SU-DHL-6 (cell line): ENCODE measurements at regions not wholly inside any gene's neighbourhood (a gene's known extent, or its start where the extent isn't known, plus 50 kb on each side); places are given as distances from the start of the nearest gene placed in this dataset.

Source experiments
- H2AFZ ChIP-seq: fragments of 200-600 bp; sonication (generic); 2 replicates; pipeline ENCODE4 v1.6.1; 2014; ENCODE audit warnings: low read depth, mild to moderate bottlenecking, moderate library complexity, mixed read lengths, antibody characterized with exemption, low read length; ENCODE audit not compliant: severe bottlenecking
- H3F3A ChIP-seq: fragments of 200-600 bp; shearing (Covaris generic); 2 replicates; pipeline ENCODE4 v1.6.0; 2016; ENCODE audit warnings: antibody characterized with exemption, mild to moderate bottlenecking; ENCODE audit not compliant: insufficient read depth
- H3K27ac ChIP-seq: fragments of 200-600 bp; sonication (generic); 2 replicates; pipeline ENCODE4 v1.5.1; 2016; ENCODE audit warnings: low read depth, mild to moderate bottlenecking, low read length, moderate library complexity, mixed read lengths
- H3K27me3 ChIP-seq: fragments of 200-600 bp; sonication (generic), shearing (Covaris generic); 2 replicates; pipeline ENCODE4 v1.6.0; 2014; ENCODE audit warnings: mild to moderate bottlenecking, low read length
- H3K36me3 ChIP-seq: fragments of 200-600 bp; sonication (generic); 2 replicates; pipeline ENCODE4 v1.6.1; 2014; ENCODE audit warnings: mild to moderate bottlenecking, low read length, mixed read lengths
- H3K4me2 ChIP-seq: fragments of 300-600, 200-600 bp; shearing (Covaris generic), sonication (generic); 2 replicates; pipeline ENCODE4 v1.6.0; 2014; ENCODE audit warnings: low read length, low read depth, mild to moderate bottlenecking; ENCODE audit not compliant: poor library complexity, severe bottlenecking
- H3K4me3 ChIP-seq: fragments of 200-600 bp; sonication (generic); 2 replicates; pipeline ENCODE4 v1.5.1; 2014; ENCODE audit warnings: antibody characterized with exemption, low read length, mild to moderate bottlenecking, mixed read lengths; ENCODE audit not compliant: insufficient read depth, poor library complexity, severe bottlenecking
- H3K79me2 ChIP-seq: fragments of 200-600 bp; sonication (generic); 2 replicates; pipeline ENCODE4 v1.6.1; 2014; ENCODE audit warnings: mild to moderate bottlenecking, low read length, moderate library complexity; ENCODE audit not compliant: insufficient read depth
- H3K9ac ChIP-seq: fragments of 200-600 bp; sonication (generic); 2 replicates; pipeline ENCODE4 v1.7.0; 2014; ENCODE audit warnings: mild to moderate bottlenecking, low read length
- H3K9me2 ChIP-seq: fragments of 200-600 bp; sonication (generic); replicated peaks from 2 replicates; pipeline ENCODE4 v1.6.1; 2014; ENCODE audit warnings: low read length; ENCODE audit not compliant: insufficient read depth
- H3K9me3 ChIP-seq: fragments of 200-600 bp; sonication (generic); 2 replicates; pipeline ENCODE4 v1.6.1; 2014; ENCODE audit warnings: low read length, mixed read lengths; ENCODE audit not compliant: insufficient read depth
- H4K20me1 ChIP-seq: fragments of 200-600 bp; sonication (generic); 2 replicates; pipeline ENCODE4 v1.6.1; 2014; ENCODE audit warnings: low read depth, mild to moderate bottlenecking, antibody characterized with exemption, low read length, moderate library complexity, mixed read lengths
- EZH2phosphoT487 ChIP-seq: fragments of 200-600 bp; sonication (generic), shearing (Covaris generic); conservative IDR thresholded peaks from 2 replicates; pipeline ENCODE4 v1.6.1; 2018; ENCODE audit warnings: mild to moderate bottlenecking, antibody characterized with exemption, low read length, moderate library complexity, mixed read lengths
- TF ChIP-seq, protein P1 (sequence below): fragments of 200-600 bp; sonication (generic); IDR thresholded peaks from one replicate; pipeline ENCODE4 v1.5.1; 2017; ENCODE audit warnings: antibody characterized with exemption, mild to moderate bottlenecking, low read length, moderate library complexity; ENCODE audit not compliant: insufficient read depth, poor library complexity, severe bottlenecking

DNA sequence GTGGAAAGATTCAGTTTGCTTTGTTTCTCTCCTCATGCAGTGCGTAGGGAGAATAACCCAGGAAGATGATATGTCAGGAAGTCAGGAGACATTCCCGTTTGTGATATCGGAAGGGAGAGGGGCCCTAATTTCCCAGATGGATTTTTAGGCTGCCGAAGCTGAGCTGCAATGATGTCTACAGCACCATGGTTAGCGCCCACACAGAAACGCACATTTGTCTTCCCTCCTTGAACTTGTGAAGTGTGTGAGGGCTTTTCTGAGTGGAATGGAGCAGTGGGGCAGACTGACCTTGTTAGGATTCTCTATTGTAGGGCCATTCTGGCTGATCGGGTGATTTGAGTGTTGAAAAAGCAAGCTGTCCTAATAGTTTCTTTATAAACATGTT, 191.3 kb upstream of the ARG1 start:
- no peak overlapping the region for H3K9ac ChIP-seq
- TF ChIP-seq, protein P1, sequence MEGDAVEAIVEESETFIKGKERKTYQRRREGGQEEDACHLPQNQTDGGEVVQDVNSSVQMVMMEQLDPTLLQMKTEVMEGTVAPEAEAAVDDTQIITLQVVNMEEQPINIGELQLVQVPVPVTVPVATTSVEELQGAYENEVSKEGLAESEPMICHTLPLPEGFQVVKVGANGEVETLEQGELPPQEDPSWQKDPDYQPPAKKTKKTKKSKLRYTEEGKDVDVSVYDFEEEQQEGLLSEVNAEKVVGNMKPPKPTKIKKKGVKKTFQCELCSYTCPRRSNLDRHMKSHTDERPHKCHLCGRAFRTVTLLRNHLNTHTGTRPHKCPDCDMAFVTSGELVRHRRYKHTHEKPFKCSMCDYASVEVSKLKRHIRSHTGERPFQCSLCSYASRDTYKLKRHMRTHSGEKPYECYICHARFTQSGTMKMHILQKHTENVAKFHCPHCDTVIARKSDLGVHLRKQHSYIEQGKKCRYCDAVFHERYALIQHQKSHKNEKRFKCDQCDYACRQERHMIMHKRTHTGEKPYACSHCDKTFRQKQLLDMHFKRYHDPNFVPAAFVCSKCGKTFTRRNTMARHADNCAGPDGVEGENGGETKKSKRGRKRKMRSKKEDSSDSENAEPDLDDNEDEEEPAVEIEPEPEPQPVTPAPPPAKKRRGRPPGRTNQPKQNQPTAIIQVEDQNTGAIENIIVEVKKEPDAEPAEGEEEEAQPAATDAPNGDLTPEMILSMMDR = no peak
- TF ChIP-seq EZH2phosphoT487 = no peak
- no peaks in the 10 kb centered on the region for H3K9me2 ChIP-seq
- no peak overlapping the region for H3K4me2 ChIP-seq
- no peak overlapping the region for H2AFZ ChIP-seq
- H4K20me1 ChIP-seq = no peaks in the 10 kb centered on the region
- H3K27ac ChIP-seq = no peak overlapping the region
- no peaks in the 10 kb centered on the region for H3K79me2 ChIP-seq
- H3K9me3 ChIP-seq = no peaks in the 10 kb centered on the region
- H3K27me3 ChIP-seq = no peaks in the 10 kb centered on the region
- no peak overlapping the region for H3K4me3 ChIP-seq
- no peaks in the 10 kb centered on the region for H3F3A ChIP-seq
- H3K36me3 ChIP-seq = no peaks in the 10 kb centered on the region

DNA sequence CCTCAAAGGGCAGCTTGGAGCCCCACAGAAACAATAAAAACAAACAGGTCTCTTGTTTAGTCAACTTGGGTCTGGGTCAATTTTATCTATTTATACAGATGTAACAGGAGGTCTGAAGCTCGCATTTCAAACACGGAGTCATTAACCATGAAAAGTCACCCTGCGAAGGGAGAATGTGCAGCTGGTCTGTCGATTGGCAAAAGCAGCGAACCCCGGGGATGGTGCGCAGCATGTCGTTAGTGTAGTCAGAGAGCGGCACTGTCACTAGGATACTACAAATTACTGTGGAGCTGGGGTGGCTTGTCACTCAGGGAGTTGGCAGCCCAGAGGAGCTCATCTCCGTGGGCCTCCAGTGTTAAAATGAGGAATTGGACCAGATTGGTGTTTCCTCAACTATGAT, 190.4 kb upstream of the ARG1 start:
- Histone ChIP-seq H2AFZ (no peak overlapping the region), H3K9me2 (no peaks in the 10 kb centered on the region), H3K9ac (no peak overlapping the region), H3K27me3 (no peaks in the 10 kb centered on the region), H3K9me3 (no peaks in the 10 kb centered on the region), H4K20me1 (no peaks in the 10 kb centered on the region), H3K4me3 (no peak overlapping the region), H3K27ac (no peak overlapping the region), H3F3A (no peaks in the 10 kb centered on the region), H3K4me2 (no peak overlapping the region), H3K36me3 (no peaks in the 10 kb centered on the region), H3K79me2 (no peaks in the 10 kb centered on the region)
- TF ChIP-seq, protein P1 = no peak
- TF ChIP-seq EZH2phosphoT487 = no peak

DNA sequence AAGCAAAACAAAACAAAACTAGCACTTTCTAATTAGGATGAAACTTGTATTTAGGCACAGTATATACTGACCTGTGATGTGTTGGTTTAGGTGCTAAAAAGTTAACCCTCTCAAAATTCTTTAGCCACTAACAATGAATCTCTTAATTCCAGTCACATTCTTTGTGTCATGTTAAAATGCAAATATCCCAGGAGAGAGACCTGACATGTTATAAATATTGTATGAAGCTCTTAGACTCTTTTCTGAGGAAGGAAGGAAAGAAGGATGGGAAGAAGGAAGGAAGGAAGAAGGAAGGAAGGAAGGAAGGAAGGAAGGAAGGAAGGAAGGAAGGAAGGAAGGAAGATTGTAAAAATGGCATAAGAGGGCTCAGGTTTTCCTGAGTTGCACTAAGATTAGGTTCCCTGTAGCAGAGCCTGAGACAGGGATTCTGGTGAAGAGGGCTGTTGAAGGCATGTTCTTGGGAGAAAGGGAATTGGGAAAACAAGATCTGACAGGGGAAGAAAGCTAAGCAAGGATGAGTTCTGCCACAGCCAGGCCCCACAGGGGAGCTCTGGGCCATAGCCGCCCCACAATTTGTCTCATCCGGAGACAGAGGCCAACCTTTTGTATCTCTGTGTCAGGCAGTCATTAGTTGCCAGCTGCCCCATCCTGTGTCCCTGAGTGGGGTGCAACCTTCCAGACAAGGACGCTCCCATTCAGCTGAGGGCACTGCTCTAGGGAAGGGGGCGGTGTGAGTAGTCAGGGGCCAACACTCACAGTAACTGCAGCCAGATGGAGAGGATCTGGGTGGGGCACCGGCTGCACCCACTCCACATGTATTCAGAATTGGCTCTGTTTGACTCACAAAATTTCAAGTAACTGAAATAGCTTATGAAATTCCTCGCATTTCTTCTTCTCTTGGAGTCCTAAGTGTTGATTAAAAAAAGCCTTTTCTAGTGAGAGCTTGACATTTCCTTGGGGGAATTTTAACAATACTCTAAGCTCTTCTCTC, 189.3 kb upstream of the ARG1 start:
- H3F3A ChIP-seq = no peaks in the 10 kb centered on the region
- H3K79me2 ChIP-seq = no peaks in the 10 kb centered on the region
- no peak overlapping the region for H2AFZ ChIP-seq
- no peaks in the 10 kb centered on the region for H3K36me3 ChIP-seq
- no peaks in the 10 kb centered on the region for H3K9me2 ChIP-seq
- no peak for TF ChIP-seq EZH2phosphoT487
- TF ChIP-seq, protein P1 = no peak
- no peak overlapping the region for H3K4me2 ChIP-seq
- no peaks in the 10 kb centered on the region for H4K20me1 ChIP-seq
- no peaks in the 10 kb centered on the region for H3K9me3 ChIP-seq
- no peak overlapping the region for H3K4me3 ChIP-seq
- no peak overlapping the region for H3K9ac ChIP-seq
- no peaks in the 10 kb centered on the region for H3K27me3 ChIP-seq
- H3K27ac ChIP-seq = no peak overlapping the region
